GM12878 (cell line): ENCODE measurements at regions not wholly inside any gene's neighbourhood (a gene's known extent, or its start where the extent isn't known, plus 50 kb on each side); places are given as distances from the start of the nearest gene placed in this dataset.

Experiments used
- ATAC-seq: fragments of 200-7000 bp; cut with Tn5 transposase; 3 replicates; pipeline ENCODE4 v1.9.1; 2020; ENCODE audit warnings: mild to moderate bottlenecking, moderate library complexity
- BruUV-seq: library from RNA; stranded (reverse); fragments of 400-500 nt; replicated peaks from 2 replicates; lab custom pipeline; 2021; lab: Mats Ljungman, UMichigan
- CTCF ChIA-PET: fragments of 300-600 bp; sonication (Branson Sonifier 250); formaldehyde crosslinking; extraction: SDS; loops from one replicate; lab custom pipeline; 2021; ENCODE audit warnings: inconsistent platforms; lab: Yijun Ruan, JAX
- POLR2A ChIA-PET: fragments of 350-600 bp; formaldehyde crosslinking; extraction: SDS; loops from one replicate; lab custom pipeline; 2021; ENCODE audit warnings: inconsistent platforms; lab: Charles Lee
- RAD21 ChIA-PET: fragments of 300-600 bp; sonication (Branson Sonifier 250); formaldehyde crosslinking; loops from one replicate; lab custom pipeline; 2023; ENCODE audit warnings: antibody characterized with exemption; ENCODE audit not compliant: unreplicated experiment; lab: Charles Lee
- SMC1A ChIA-PET: fragments of 300-600 bp; sonication (Branson Sonifier 250); formaldehyde crosslinking; loops from one replicate; lab custom pipeline; 2023; ENCODE audit not compliant: unreplicated experiment, uncharacterized antibody; lab: Charles Lee
- DNase-seq: peaks from one replicate; pipeline ENCODE4 v3.0.0-alpha.2; 2011; ENCODE audit warnings: low read depth, low spot score
- FAIRE-seq: peaks from 3 replicates; lab custom pipeline; 2011; peaks lifted over from hg19 to GRCh38; lab: Jason Lieb, UNC
- H2AFZ ChIP-seq: 2 replicates; pipeline ENCODE4 v1.6.0; 2011; ENCODE audit warnings: low read depth, low read length, control low read depth; ENCODE audit not compliant: control insufficient read depth
- H3K27ac ChIP-seq: 2 replicates; pipeline ENCODE4 v1.5.1; 2011; ENCODE audit warnings: control low read depth; ENCODE audit not compliant: control insufficient read depth, insufficient read depth
- H3K27me3 ChIP-seq, 2 experiments: replicated peaks in 1 of 2; 2 replicates each; pipeline versions ENCODE4 v1.6.0 to v1.6.1; 2011; ENCODE audit warnings: low read length in 1 of 2; ENCODE audit not compliant: control insufficient read depth in 2 of 2, insufficient read depth in 2 of 2
- H3K36me3 ChIP-seq, 2 experiments: 2 replicates each; pipeline ENCODE4 v1.5.1; 2011; ENCODE audit warnings: low read length in 1 of 2; ENCODE audit not compliant: control insufficient read depth in 2 of 2, insufficient read depth in 2 of 2
- H3K4me1 ChIP-seq: 2 replicates; pipeline ENCODE4 v1.6.1; 2011; ENCODE audit warnings: mild to moderate bottlenecking, low read length, moderate library complexity, mixed read lengths; ENCODE audit not compliant: control insufficient read depth, insufficient read depth
- H3K4me2 ChIP-seq: 2 replicates; pipeline ENCODE4 v1.6.0; 2011; ENCODE audit warnings: control low read depth; ENCODE audit not compliant: control insufficient read depth, insufficient read depth
- H3K4me3 ChIP-seq: fragments of 200-600 bp; sonication (generic); 2 replicates; pipeline ENCODE4 v1.5.1; 2016
- H3K79me2 ChIP-seq: 2 replicates; pipeline ENCODE4 v1.6.0; 2011; ENCODE audit warnings: low read length; ENCODE audit not compliant: control insufficient read depth, insufficient read depth
- H3K9ac ChIP-seq: 2 replicates; pipeline ENCODE4 v1.8.0; 2011; ENCODE audit warnings: low read length, control low read depth, mixed read lengths; ENCODE audit not compliant: control insufficient read depth, insufficient read depth
- H3K9me3 ChIP-seq: replicated peaks from 3 replicates; pipeline ENCODE4 v1.5.1; 2011; ENCODE audit warnings: mild to moderate bottlenecking, low read length; ENCODE audit not compliant: control insufficient read depth, insufficient read depth
- H4K20me1 ChIP-seq: 2 replicates; pipeline ENCODE4 v1.6.0; 2011; ENCODE audit not compliant: control insufficient read depth, insufficient read depth
- BACH1 ChIP-seq: fragments of 450-650 bp; IDR thresholded peaks from 2 replicates; pipeline ENCODE4 v1.6.1; 2017; ENCODE audit warnings: mild to moderate bottlenecking, borderline replicate concordance
- EED ChIP-seq: sonication (generic); IDR thresholded peaks from 2 replicates; pipeline ENCODE4 v1.6.1; 2016; ENCODE audit warnings: antibody characterized with exemption, low read depth
- EZH2 ChIP-seq: IDR thresholded peaks from 2 replicates; pipeline ENCODE4 v1.6.1; 2012; ENCODE audit warnings: low read depth, mild to moderate bottlenecking, control low read depth, inconsistent platforms, low read length, borderline replicate concordance; ENCODE audit not compliant: control insufficient read depth
- IKZF1 ChIP-seq: fragments of 450-650 bp; conservative IDR thresholded peaks from 2 replicates; pipeline ENCODE4 v1.6.1; 2017; ENCODE audit warnings: antibody characterized with exemption, mild to moderate bottlenecking
- JUND ChIP-seq: IDR thresholded peaks from 2 replicates; pipeline ENCODE4 v1.6.1; 2012; ENCODE audit warnings: low read depth, mild to moderate bottlenecking, low read length, improper control_type of control experiment, moderate library complexity
- NBN ChIP-seq: fragments of 450-650 bp; IDR thresholded peaks from 2 replicates; pipeline ENCODE4 v1.6.1; 2016
- NR2F1 ChIP-seq: fragments of 450-650 bp; conservative IDR thresholded peaks from 2 replicates; pipeline ENCODE4 v1.6.1; 2017; ENCODE audit warnings: mild to moderate bottlenecking
- POLR2AphosphoS5 ChIP-seq: IDR thresholded peaks from 2 replicates; pipeline ENCODE4 v1.6.1; 2011; ENCODE audit warnings: mild to moderate bottlenecking, low read length, inconsistent platforms
- RAD21 ChIP-seq: IDR thresholded peaks from 2 replicates; pipeline ENCODE4 v1.6.1; 2011; ENCODE audit warnings: mild to moderate bottlenecking, low read depth, low read length, moderate library complexity; ENCODE audit not compliant: insufficient read depth
- RELA ChIP-seq: fragments of 450-650 bp; IDR thresholded peaks from 2 replicates; pipeline ENCODE4 v1.8.0; 2014; ENCODE audit warnings: borderline replicate concordance; ENCODE audit not compliant: partially characterized antibody
- SIX5 ChIP-seq: IDR thresholded peaks from 2 replicates; pipeline ENCODE4 v1.6.1; 2011; ENCODE audit warnings: mild to moderate bottlenecking, low read depth, low read length, moderate library complexity; ENCODE audit not compliant: severe bottlenecking
- SKIL ChIP-seq: fragments of 450-650 bp; IDR thresholded peaks from 2 replicates; pipeline ENCODE4 v1.6.1; 2017; ENCODE audit warnings: mild to moderate bottlenecking, low read depth, inconsistent platforms; ENCODE audit not compliant: poor library complexity, severe bottlenecking
- TCF3 ChIP-seq: IDR thresholded peaks from 2 replicates; pipeline ENCODE4 v1.6.1; 2012; ENCODE audit warnings: low read depth, mild to moderate bottlenecking, low read length, borderline replicate concordance; ENCODE audit not compliant: insufficient read depth
- ZNF384 ChIP-seq: IDR thresholded peaks from 2 replicates; pipeline ENCODE4 v1.6.1; 2012; ENCODE audit warnings: low read depth, mild to moderate bottlenecking, low read length, improper control_type of control experiment, borderline replicate concordance
- WGBS: methylation state at CpG from one replicate; pipeline ENCODE4 v1.1.6; 2016; ENCODE audit warnings: low lambda C conversion rate; ENCODE audit not compliant: insufficient replicate concordance, insufficient coverage; ENCODE audit errors: missing lambda C conversion rate; 5-methylcytosine and 5-hydroxymethylcytosine counted together
- in situ Hi-C: fragments of 300-500 bp; cut with MboI; formaldehyde crosslinking; loops from 9 replicates; pipeline ENCODE4 v1.14.3; 2018; ENCODE audit warnings: mixed read lengths
- intact Hi-C: fragments of 100-400 bp; cut with micrococcal nuclease; formaldehyde crosslinking; loops from one replicate; pipeline ENCODE4 v1.14.2; 2022; ENCODE audit not compliant: unreplicated experiment

- TF ChIP-seq RELA (no peak), SKIL (no peak), BACH1 (no peak)
Observed at GRCh38 chr9:129254566-129255287, 76.7 kb upstream of the IER5L start (continued).

GRCh38 chr9:129253803-129254381 lies 75.8 kb upstream of the IER5L start:
- no peak for TF ChIP-seq EED
- TF ChIP-seq NR2F1, result no peak
- TF ChIP-seq NBN, result no peak
- no peak for TF ChIP-seq ZNF384
- no peak for TF ChIP-seq JUND
- TF ChIP-seq IKZF1, result no peak
- no peak for TF ChIP-seq POLR2AphosphoS5
- TF ChIP-seq EZH2, result no peak
- TF ChIP-seq SIX5, result no peak
- TF ChIP-seq TCF3, result no peak
- TF ChIP-seq RAD21, result no peak
- H2AFZ ChIP-seq, result no peak overlapping the region
- H3K9ac ChIP-seq, result no peak overlapping the region
- POLR2A ChIA-PET, result no interaction called here
- H3K27ac ChIP-seq, result no peak overlapping the region
- H3K36me3 ChIP-seq, result no peaks in the 10 kb centered on the region
- in situ Hi-C loops, result no loop called here
- no peak overlapping the region for H3K4me3 ChIP-seq
- H3K9me3 ChIP-seq, result no peaks in the 10 kb centered on the region
- no peak for DNase-seq
- ATAC-seq, result no peak
- no peaks in the 10 kb centered on the region for H3K79me2 ChIP-seq
- H4K20me1 ChIP-seq, result no peaks in the 10 kb centered on the region
- WGBS, result 41% methylated on average over 19 of the region's 23 CpGs
- CTCF ChIA-PET, result no interaction called here
- no peak overlapping the region for H3K4me2 ChIP-seq
- peaks cover 0 to under 1% of the 10 kb centered on the region in 2 experiments; a peak in 2 of 4 replicates for H3K27me3 ChIP-seq
- RAD21 ChIA-PET, result no interaction called here
- BruUV-seq, result no TSS peak
- no peak for FAIRE-seq
- H3K4me1 ChIP-seq, result peaks cover 2% of the 10 kb centered on the region
- SMC1A ChIA-PET, result no interaction called here
- intact Hi-C loops, result no loop called here
